HAP-1 (cell line): ENCODE measurements at regions not wholly inside any gene's neighbourhood (a gene's known extent, or its start where the extent isn't known, plus 50 kb on each side); places are given as distances from the start of the nearest gene placed in this dataset.

Source experiments
- DNase-seq, 2 experiments: peaks; one replicate each; pipeline ENCODE4 v3.0.0-alpha.2; 2016 to 2020; ENCODE audit warnings: low spot score in 2 of 2
- H3K27me3 ChIP-seq: fragments of 250-450 bp; sonication (Bioruptor Pico); 2 replicates; pipeline ENCODE4 v1.5.1; 2020; ENCODE audit warnings: low read depth, mild to moderate bottlenecking, moderate library complexity
- H3K36me3 ChIP-seq: fragments of 250-450 bp; sonication (Bioruptor Pico); replicated peaks from 2 replicates; pipeline ENCODE4 v1.5.1; 2020; ENCODE audit warnings: mild to moderate bottlenecking
- H3K4me1 ChIP-seq: fragments of 250-450 bp; sonication (Bioruptor Pico); 2 replicates; pipeline ENCODE4 v1.5.1; 2020; ENCODE audit warnings: mild to moderate bottlenecking
- H3K4me3 ChIP-seq: fragments of 250-450 bp; sonication (Bioruptor Pico); 2 replicates; pipeline ENCODE4 v1.5.1; 2020; ENCODE audit warnings: mild to moderate bottlenecking, moderate library complexity
- H3K9me3 ChIP-seq: fragments of 250-450 bp; sonication (Bioruptor Pico); 2 replicates; pipeline ENCODE4 v1.5.1; 2020; ENCODE audit warnings: mild to moderate bottlenecking, moderate library complexity
- in situ Hi-C: fragments of 300-500 bp; cut with MboI; formaldehyde crosslinking; loops from 3 replicates; pipeline ENCODE4 v1.14.3; 2020; ENCODE audit warnings: low sequenced_read_pairs, inconsistent platforms, mixed read lengths

- in situ Hi-C loops, result no loop called here
- no peaks in the 10 kb centered on the region for H3K36me3 ChIP-seq
- DNase-seq, result no peak
- no peaks in the 10 kb centered on the region; the same call in 1 of the 2 replicates for H3K4me1 ChIP-seq
- H3K27me3 ChIP-seq, result no peaks in the 10 kb centered on the region
- no peak overlapping the region for H3K4me3 ChIP-seq
- H3K9me3 ChIP-seq, result no peaks in the 10 kb centered on the region
These were observed 109.9 kb downstream of the COPS8 start for GRCh38 chr2:237195396-237196120.

GRCh38 chr2:237196409-237196808 lies 110.7 kb downstream of the COPS8 start:
- H3K9me3 ChIP-seq, result no peaks in the 10 kb centered on the region

GRCh38 chr2:237196866-237197618 lies 111.4 kb downstream of the COPS8 start:
- H3K27me3 ChIP-seq, result no peaks in the 10 kb centered on the region
- H3K4me3 ChIP-seq, result no peak overlapping the region
- H3K36me3 ChIP-seq, result no peaks in the 10 kb centered on the region
- no peaks in the 10 kb centered on the region; the same call in 1 of the 2 replicates for H3K4me1 ChIP-seq
- no peaks in the 10 kb centered on the region for H3K9me3 ChIP-seq
- in situ Hi-C loops, result no loop called here
- DNase-seq, result no peak

More at GRCh38 chr2:237196409-237196808, 110.7 kb downstream of the COPS8 start:
- H3K4me1 ChIP-seq, result no peaks in the 10 kb centered on the region; the same call in 1 of the 2 replicates
- no peaks in the 10 kb centered on the region for H3K27me3 ChIP-seq
- no peaks in the 10 kb centered on the region for H3K36me3 ChIP-seq
- no peak overlapping the region for H3K4me3 ChIP-seq
- in situ Hi-C loops, result no loop called here
- no peak for DNase-seq

GRCh38 chr2:237198164-237198855 lies 112.6 kb downstream of the COPS8 start:
- DNase-seq, result no peak
- no peaks in the 10 kb centered on the region for H3K27me3 ChIP-seq
- H3K36me3 ChIP-seq, result no peaks in the 10 kb centered on the region
- no peak overlapping the region for H3K4me3 ChIP-seq
- H3K4me1 ChIP-seq, result no peaks in the 10 kb centered on the region; the same call in 1 of the 2 replicates
- in situ Hi-C loops, result no loop called here
- H3K9me3 ChIP-seq, result no peaks in the 10 kb centered on the region

- in situ Hi-C loops, result no loop called here
- H3K4me3 ChIP-seq, result no peak overlapping the region
- H3K9me3 ChIP-seq, result no peaks in the 10 kb centered on the region
- H3K27me3 ChIP-seq, result no peaks in the 10 kb centered on the region
- H3K36me3 ChIP-seq, result no peaks in the 10 kb centered on the region
- no peaks in the 10 kb centered on the region; the same call in 1 of the 2 replicates for H3K4me1 ChIP-seq
- no peak for DNase-seq
These were observed 113.4 kb downstream of the COPS8 start for GRCh38 chr2:237199082-237199481.

- Histone ChIP-seq H3K4me1 (no peaks in the 10 kb centered on the region; the same call in 1 of the 2 replicates), H3K4me3 (no peak overlapping the region), H3K9me3 (no peaks in the 10 kb centered on the region), H3K36me3 (no peaks in the 10 kb centered on the region), H3K27me3 (no peaks in the 10 kb centered on the region)
- DNase-seq, result no peak
- in situ Hi-C loops, result no loop called here
These were observed 113.9 kb downstream of the COPS8 start for GRCh38 chr2:237199577-237199976.

GRCh38 chr2:237200462-237200861 lies 114.8 kb downstream of the COPS8 start:
- no peak for DNase-seq
- in situ Hi-C loops, result no loop called here
- H3K4me1 ChIP-seq, result no peaks in the 10 kb centered on the region; the same call in 1 of the 2 replicates

GRCh38 chr2:237201461-237202287 lies 116.0 kb downstream of the COPS8 start:
- Histone ChIP-seq H3K9me3 (no peaks in the 10 kb centered on the region), H3K36me3 (no peaks in the 10 kb centered on the region), H3K4me1 (no peaks in the 10 kb centered on the region; the same call in 1 of the 2 replicates), H3K27me3 (no peaks in the 10 kb centered on the region), H3K4me3 (no peak overlapping the region)
- no peak for DNase-seq
- in situ Hi-C loops, result no loop called here

More at GRCh38 chr2:237200462-237200861, 114.8 kb downstream of the COPS8 start:
- Histone ChIP-seq H3K27me3 (no peaks in the 10 kb centered on the region), H3K9me3 (no peaks in the 10 kb centered on the region), H3K36me3 (no peaks in the 10 kb centered on the region), H3K4me3 (no peak overlapping the region)

GRCh38 chr2:237202288-237203030 lies 116.8 kb downstream of the COPS8 start:
- no peaks in the 10 kb centered on the region for H3K9me3 ChIP-seq
- no peaks in the 10 kb centered on the region; the same call in 1 of the 2 replicates for H3K4me1 ChIP-seq
- H3K4me3 ChIP-seq, result no peak overlapping the region
- in situ Hi-C loops, result no loop called here
- no peaks in the 10 kb centered on the region for H3K27me3 ChIP-seq
- no peaks in the 10 kb centered on the region for H3K36me3 ChIP-seq
- DNase-seq, result no peak

- no peaks in the 10 kb centered on the region for H3K4me1 ChIP-seq
- DNase-seq, result no peak
- no peaks in the 10 kb centered on the region for H3K36me3 ChIP-seq
- no peaks in the 10 kb centered on the region for H3K9me3 ChIP-seq
- no peaks in the 10 kb centered on the region for H3K27me3 ChIP-seq
- in situ Hi-C loops, result no loop called here
- H3K4me3 ChIP-seq, result no peak overlapping the region
These were observed 119.4 kb downstream of the COPS8 start for GRCh38 chr2:237205043-237205541.

GRCh38 chr2:237205561-237205971 lies 119.9 kb downstream of the COPS8 start:
- Histone ChIP-seq H3K9me3 (no peaks in the 10 kb centered on the region), H3K4me1 (no peaks in the 10 kb centered on the region), H3K36me3 (no peaks in the 10 kb centered on the region), H3K4me3 (no peak overlapping the region), H3K27me3 (no peaks in the 10 kb centered on the region)
- no peak for DNase-seq
- in situ Hi-C loops, result no loop called here

GRCh38 chr2:237207646-237208045 lies 122.0 kb downstream of the COPS8 start:
- H3K36me3 ChIP-seq, result no peaks in the 10 kb centered on the region
- DNase-seq, result no peak
- no peaks in the 10 kb centered on the region for H3K9me3 ChIP-seq
- H3K4me3 ChIP-seq, result no peak overlapping the region
- no peaks in the 10 kb centered on the region for H3K4me1 ChIP-seq
- in situ Hi-C loops, result no loop called here
- H3K27me3 ChIP-seq, result no peaks in the 10 kb centered on the region
